ENCODE measurements at regions not wholly inside any gene's neighbourhood (a gene's known extent, or its start where the extent isn't known, plus 50 kb on each side); places are given as distances from the start of the nearest gene placed in this dataset.

- peak; percentile 18 for DNase-seq
These were observed 57.9 kb upstream of the KCNE4 start for GRCh38 chr2:222993920-222994650.

DNA sequence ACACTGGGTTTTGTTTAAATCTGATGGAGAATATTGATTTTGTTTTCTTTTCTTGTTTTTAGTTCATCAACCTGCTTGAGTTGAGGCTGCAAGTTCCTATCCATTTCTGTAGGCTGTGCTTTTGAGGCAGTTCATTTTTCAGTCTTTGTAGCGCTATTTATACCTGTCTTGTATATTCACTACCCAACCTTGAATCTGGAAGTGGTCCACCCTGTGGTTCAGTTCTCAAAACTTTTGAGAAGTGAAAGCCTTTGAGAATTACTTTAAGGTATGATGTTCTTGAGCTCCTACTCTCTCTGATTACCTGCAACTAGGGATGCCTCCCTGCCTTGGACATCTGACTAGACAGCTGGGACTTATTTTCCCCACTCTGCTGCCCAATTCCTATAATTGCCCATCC, 53.5 kb upstream of the KCNE4 start:
- no peak for DNase-seq

- peak; percentile 16 for DNase-seq
These were observed 50.9 kb upstream of the KCNE4 start for GRCh38 chr2:223000872-223001796.

DNA sequence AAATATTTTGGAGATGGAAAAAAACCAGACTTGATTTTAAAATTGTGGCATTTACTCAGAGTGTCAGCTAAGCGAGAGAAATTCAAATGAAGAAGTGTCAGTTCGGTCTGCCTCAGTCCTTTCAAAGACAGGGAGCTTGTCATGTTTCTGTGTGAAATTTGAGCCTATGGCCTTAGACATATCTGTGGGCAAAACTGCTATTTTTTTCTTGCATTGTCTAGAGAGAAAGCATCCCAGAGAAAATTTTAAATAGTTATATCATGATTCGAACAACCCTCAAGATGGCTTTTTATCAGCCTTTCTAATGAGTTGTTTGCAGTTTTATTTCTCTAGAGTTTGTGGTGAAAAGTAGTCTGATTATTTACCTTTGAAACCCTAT, 50.2 kb upstream of the KCNE4 start:
- no peak for DNase-seq
